DND-41 (cell line): ENCODE measurements at regions not wholly inside any gene's neighbourhood (a gene's known extent, or its start where the extent isn't known, plus 50 kb on each side); places are given as distances from the start of the nearest gene placed in this dataset.

Experiments
- EZH2 ChIP-seq: IDR thresholded peaks from 3 replicates; pipeline ENCODE4 v1.6.1; 2012; ENCODE audit warnings: borderline replicate concordance, low read depth, mild to moderate bottlenecking, moderate library complexity, low read length, inconsistent platforms; ENCODE audit not compliant: severe bottlenecking
- TF ChIP-seq, protein P1 (sequence below): IDR thresholded peaks from 2 replicates; pipeline ENCODE4 v1.5.1; 2012; ENCODE audit warnings: borderline replicate concordance, low read length, moderate library complexity, mild to moderate bottlenecking; ENCODE audit not compliant: poor library complexity, severe bottlenecking; ENCODE audit errors: extremely low read depth

DNA sequence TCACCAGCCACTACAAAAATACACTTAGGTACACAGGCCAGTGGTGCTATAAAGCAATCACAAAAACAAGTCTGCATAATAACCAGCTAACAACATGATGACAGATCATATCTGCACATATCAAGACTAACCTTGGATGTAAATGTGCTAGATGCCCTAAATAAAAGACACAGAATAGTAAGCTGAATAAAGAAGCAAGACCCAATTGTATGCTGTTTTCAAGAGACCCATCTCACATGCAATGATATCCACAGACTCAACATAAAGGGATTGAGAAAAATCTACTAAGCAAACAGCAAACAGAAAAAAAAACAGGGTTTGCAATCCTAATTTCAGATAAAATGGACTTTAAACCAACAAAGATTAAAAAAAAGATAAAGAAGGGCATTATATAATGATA lies 505.4 kb upstream of the FZD8 start:
- TF ChIP-seq, protein P1, sequence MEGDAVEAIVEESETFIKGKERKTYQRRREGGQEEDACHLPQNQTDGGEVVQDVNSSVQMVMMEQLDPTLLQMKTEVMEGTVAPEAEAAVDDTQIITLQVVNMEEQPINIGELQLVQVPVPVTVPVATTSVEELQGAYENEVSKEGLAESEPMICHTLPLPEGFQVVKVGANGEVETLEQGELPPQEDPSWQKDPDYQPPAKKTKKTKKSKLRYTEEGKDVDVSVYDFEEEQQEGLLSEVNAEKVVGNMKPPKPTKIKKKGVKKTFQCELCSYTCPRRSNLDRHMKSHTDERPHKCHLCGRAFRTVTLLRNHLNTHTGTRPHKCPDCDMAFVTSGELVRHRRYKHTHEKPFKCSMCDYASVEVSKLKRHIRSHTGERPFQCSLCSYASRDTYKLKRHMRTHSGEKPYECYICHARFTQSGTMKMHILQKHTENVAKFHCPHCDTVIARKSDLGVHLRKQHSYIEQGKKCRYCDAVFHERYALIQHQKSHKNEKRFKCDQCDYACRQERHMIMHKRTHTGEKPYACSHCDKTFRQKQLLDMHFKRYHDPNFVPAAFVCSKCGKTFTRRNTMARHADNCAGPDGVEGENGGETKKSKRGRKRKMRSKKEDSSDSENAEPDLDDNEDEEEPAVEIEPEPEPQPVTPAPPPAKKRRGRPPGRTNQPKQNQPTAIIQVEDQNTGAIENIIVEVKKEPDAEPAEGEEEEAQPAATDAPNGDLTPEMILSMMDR: no peak
- TF ChIP-seq EZH2: no peak
